Breast epithelium (tissue), 3 donors: ENCODE measurements at regions not wholly inside any gene's neighbourhood (a gene's known extent, or its start where the extent isn't known, plus 50 kb on each side); places are given as distances from the start of the nearest gene placed in this dataset.

Experiments used
- CTCF ChIP-seq, 3 donors: fragments of 450-650 bp; IDR thresholded peaks; one replicate each; pipeline ENCODE4 v1.5.1; 2016 to 2017; ENCODE audit warnings: antibody characterized with exemption in 3 of 3, mild to moderate bottlenecking in 3 of 3, moderate library complexity in 3 of 3
- POLR2A ChIP-seq: fragments of 450-650 bp; IDR thresholded peaks from one replicate; pipeline ENCODE4 v1.6.1; 2016; ENCODE audit warnings: antibody characterized with exemption, mild to moderate bottlenecking, moderate library complexity

GRCh38 chr17:34006126-34006525 lies 249.0 kb upstream of the CCL2 start:
- TF ChIP-seq CTCF (IDR thresholded peaks at IDR 0.05): no peak
- no peak for TF ChIP-seq POLR2A
